PC-3 (cell line): ENCODE measurements at regions not wholly inside any gene's neighbourhood (a gene's known extent, or its start where the extent isn't known, plus 50 kb on each side); places are given as distances from the start of the nearest gene placed in this dataset.

Experiments
- EZH2 ChIP-seq: fragments of 300-600 bp; sonication (generic); IDR thresholded peaks from one replicate; pipeline ENCODE4 v1.6.1; 2017; ENCODE audit warnings: antibody characterized with exemption, mild to moderate bottlenecking, low read length; ENCODE audit not compliant: unreplicated experiment
- EZH2phosphoT487 ChIP-seq: fragments of 300-600 bp; sonication (generic); IDR thresholded peaks from 2 replicates; pipeline ENCODE4 v1.6.1; 2018; ENCODE audit warnings: mild to moderate bottlenecking, antibody characterized with exemption, low read length, borderline replicate concordance
- TF ChIP-seq, protein P1 (sequence below): fragments of 300-600 bp; sonication (generic); conservative IDR thresholded peaks from 2 replicates; pipeline ENCODE4 v1.5.1; 2017; ENCODE audit warnings: antibody characterized with exemption, low read depth, mild to moderate bottlenecking, low read length

DNA sequence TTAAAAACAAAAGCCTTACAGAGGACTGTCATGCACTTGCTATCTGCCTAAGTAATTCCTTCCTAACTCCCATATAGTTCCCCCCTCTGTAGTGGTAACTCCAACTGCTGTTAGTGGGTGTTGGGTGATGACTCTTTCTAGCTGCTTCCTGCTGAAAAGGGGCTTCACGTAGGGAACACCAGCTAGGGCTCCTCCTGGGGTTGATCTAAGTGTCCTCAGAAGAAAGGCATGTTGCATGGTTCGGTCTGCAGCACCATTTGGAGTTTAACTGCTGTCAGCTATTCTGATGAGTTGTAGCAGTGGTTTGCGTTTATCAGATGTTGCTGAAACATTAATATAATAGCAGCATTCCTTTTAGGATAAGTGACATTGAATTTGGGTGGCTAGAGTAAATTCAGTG lies 281.9 kb upstream of the TUSC1 start:
- TF ChIP-seq EZH2phosphoT487 (no peak), EZH2 (no peak)
- TF ChIP-seq, protein P1, sequence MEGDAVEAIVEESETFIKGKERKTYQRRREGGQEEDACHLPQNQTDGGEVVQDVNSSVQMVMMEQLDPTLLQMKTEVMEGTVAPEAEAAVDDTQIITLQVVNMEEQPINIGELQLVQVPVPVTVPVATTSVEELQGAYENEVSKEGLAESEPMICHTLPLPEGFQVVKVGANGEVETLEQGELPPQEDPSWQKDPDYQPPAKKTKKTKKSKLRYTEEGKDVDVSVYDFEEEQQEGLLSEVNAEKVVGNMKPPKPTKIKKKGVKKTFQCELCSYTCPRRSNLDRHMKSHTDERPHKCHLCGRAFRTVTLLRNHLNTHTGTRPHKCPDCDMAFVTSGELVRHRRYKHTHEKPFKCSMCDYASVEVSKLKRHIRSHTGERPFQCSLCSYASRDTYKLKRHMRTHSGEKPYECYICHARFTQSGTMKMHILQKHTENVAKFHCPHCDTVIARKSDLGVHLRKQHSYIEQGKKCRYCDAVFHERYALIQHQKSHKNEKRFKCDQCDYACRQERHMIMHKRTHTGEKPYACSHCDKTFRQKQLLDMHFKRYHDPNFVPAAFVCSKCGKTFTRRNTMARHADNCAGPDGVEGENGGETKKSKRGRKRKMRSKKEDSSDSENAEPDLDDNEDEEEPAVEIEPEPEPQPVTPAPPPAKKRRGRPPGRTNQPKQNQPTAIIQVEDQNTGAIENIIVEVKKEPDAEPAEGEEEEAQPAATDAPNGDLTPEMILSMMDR, result no peak
